Adrenal gland (tissue), 5 donors: ENCODE measurements at regions not wholly inside any gene's neighbourhood (a gene's known extent, or its start where the extent isn't known, plus 50 kb on each side); places are given as distances from the start of the nearest gene placed in this dataset.

Source experiments
- CTCF ChIP-seq, 6 experiments: fragments of 450-650 bp in 4 of 6; fragments of 200-600 bp in 2 of 6; sonication (generic) in 1 of 6; IDR thresholded peaks; 1 replicate in 5 of 6; 2 replicates in 1 of 6; pipeline versions ENCODE4 v1.5.1 to v1.8.0; 2016 to 2021; ENCODE audit warnings: antibody characterized with exemption in 6 of 6, mild to moderate bottlenecking in 2 of 6, moderate library complexity in 1 of 6
- POLR2A ChIP-seq, 2 donors: fragments of 450-650 bp; IDR thresholded peaks; one replicate each; pipeline ENCODE4 v1.6.1; 2017; ENCODE audit warnings: antibody characterized with exemption in 2 of 2, mild to moderate bottlenecking in 2 of 2, moderate library complexity in 1 of 2
- donor health status: DM: no; HTN: no; CAD: no.

DNA sequence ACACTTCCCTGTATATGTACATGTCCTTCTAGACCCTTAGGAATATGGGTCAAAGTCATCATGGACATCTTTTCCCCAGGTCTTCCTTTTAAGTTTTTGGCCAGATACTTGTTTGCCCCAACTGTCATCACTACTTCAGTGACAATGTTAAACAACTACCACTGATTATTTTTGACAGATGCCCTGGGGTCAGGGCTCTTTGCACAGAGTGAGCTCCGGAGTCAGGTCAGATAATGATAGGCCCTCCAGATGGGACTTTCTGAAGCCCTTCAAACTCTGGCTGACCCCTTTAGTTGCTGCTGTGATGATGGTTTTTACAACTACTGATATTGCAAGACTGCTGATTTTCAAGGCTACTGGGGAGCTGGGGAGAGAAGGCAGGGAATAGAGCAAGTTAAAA is 449.4 kb upstream of the HS6ST1 start:
- TF ChIP-seq CTCF (IDR thresholded peaks at IDR 0.05) (no peak), POLR2A (IDR thresholded peaks at IDR 0.05) (no peak)
